ENCODE measurements at regions not wholly inside any gene's neighbourhood (a gene's known extent, or its start where the extent isn't known, plus 50 kb on each side); places are given as distances from the start of the nearest gene placed in this dataset.

DNA sequence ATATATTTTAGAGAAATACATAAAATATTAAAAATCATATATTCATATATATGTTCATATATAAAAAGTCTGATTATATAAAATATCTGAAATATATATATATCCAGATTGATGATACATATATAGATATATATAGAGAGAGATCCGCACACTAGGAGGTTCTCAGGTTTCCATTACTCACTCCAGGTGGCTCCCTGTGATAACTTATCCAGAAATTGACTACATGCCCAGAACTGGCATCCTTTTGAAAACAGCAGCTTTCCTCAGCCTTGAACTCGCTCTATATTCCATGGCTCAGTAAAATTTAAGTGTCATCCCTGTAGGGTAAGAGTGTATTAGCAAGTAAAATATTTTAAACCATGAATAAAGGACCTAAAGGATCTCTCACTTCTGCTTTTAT lies 206.8 kb downstream of the TINAG start:
- no peak for FAIRE-seq
- intact Hi-C loops (cut with DNase I) = no loop called here
- Histone ChIP-seq H3K9me3 (no peaks in the 10 kb centered on the region), H3K27me3 (no peaks in the 10 kb centered on the region), H3K4me3 (no peak overlapping the region), H3K36me3 (no peaks in the 10 kb centered on the region), H3K27ac (no peak overlapping the region), H3K4me1 (no peaks in the 10 kb centered on the region)
- no peak for ATAC-seq
- no peak for DNase-seq
- TF ChIP-seq, protein P1, sequence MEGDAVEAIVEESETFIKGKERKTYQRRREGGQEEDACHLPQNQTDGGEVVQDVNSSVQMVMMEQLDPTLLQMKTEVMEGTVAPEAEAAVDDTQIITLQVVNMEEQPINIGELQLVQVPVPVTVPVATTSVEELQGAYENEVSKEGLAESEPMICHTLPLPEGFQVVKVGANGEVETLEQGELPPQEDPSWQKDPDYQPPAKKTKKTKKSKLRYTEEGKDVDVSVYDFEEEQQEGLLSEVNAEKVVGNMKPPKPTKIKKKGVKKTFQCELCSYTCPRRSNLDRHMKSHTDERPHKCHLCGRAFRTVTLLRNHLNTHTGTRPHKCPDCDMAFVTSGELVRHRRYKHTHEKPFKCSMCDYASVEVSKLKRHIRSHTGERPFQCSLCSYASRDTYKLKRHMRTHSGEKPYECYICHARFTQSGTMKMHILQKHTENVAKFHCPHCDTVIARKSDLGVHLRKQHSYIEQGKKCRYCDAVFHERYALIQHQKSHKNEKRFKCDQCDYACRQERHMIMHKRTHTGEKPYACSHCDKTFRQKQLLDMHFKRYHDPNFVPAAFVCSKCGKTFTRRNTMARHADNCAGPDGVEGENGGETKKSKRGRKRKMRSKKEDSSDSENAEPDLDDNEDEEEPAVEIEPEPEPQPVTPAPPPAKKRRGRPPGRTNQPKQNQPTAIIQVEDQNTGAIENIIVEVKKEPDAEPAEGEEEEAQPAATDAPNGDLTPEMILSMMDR (IDR thresholded peaks at IDR 0.05) = no peak
- 26 to 31% methylated on average over 2 of the region's 2 CpGs for WGBS, 2 donors

DNA sequence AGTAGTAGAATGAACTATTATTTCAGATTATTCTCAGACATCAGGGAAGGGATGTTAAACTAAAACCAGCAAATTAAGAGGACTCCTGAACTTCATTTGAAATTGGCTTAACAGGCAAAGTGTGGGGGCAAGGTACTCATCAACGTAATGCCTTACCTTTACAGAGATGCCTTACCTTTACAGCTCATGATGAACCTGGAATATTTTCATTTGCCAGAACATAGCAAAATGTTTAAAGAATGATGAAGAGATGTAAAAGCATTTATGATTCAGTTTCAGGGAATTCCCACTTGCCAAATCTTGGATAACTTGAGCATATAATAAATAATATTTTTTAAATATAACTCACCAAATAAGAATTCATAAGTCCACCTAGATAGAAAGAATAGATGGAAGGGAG lies 207.5 kb downstream of the TINAG start:
- Histone ChIP-seq H3K27ac (no peak overlapping the region), H3K4me1 (no peaks in the 10 kb centered on the region), H3K36me3 (no peaks in the 10 kb centered on the region), H3K4me3 (no peak overlapping the region), H3K27me3 (no peaks in the 10 kb centered on the region), H3K9me3 (no peaks in the 10 kb centered on the region)
- no peak for FAIRE-seq
- ATAC-seq = no peak
- 39 to 68% methylated on average over 1 of the region's 1 CpG for WGBS, 2 donors
- intact Hi-C loops (cut with DNase I) = no loop called here
- TF ChIP-seq, protein P1 (IDR thresholded peaks at IDR 0.05) = no peak
- DNase-seq = no peak

DNA sequence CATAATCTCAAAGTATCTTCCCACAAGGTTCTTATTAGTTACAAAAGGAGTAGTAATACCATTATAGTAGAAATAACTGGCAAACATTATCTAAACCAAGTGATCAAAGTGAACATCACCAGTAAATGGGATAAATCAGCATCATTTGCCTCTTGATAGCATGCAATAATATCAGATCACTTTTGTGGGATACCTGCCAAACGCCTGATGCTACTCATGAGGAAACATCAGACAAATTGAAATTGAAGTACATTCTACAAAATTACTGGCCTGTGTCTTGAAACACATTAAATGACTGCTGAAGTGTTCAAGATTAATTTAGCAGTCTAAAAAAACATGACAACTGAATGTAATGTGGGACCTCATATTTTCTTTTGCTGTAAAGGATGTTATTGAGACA lies 208.1 kb downstream of the TINAG start:
- H3K4me3 ChIP-seq = no peak overlapping the region
- 33 to 49% methylated on average over 1 of the region's 1 CpG for WGBS, 2 donors
- DNase-seq (no peak), ATAC-seq (no peak), FAIRE-seq (no peak)
- no peaks in the 10 kb centered on the region for H3K4me1 ChIP-seq
- TF ChIP-seq, protein P1 (IDR thresholded peaks at IDR 0.05) = no peak
- no peaks in the 10 kb centered on the region for H3K36me3 ChIP-seq
- H3K9me3 ChIP-seq = no peaks in the 10 kb centered on the region
- intact Hi-C loops (cut with DNase I) = no loop called here
- H3K27me3 ChIP-seq = no peaks in the 10 kb centered on the region
- H3K27ac ChIP-seq = no peak overlapping the region

DNA sequence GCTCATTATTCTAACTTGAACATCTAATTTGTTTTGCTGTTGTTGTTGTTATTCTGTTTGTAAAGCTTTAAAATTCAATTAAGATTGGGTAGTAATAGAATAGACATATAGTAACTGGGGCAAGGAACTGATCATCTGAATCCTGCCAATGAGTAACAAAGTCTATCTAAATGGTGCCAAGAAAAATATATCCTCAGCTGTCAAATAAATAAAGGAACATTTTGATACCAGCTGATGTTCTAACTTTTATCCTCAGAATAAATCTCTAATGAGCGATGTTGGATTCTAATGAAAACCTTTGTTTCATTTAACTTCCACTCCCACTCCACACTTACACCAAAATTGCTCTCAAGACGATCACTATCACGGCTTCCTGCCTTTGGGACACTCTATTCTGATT lies 210.9 kb downstream of the TINAG start:
- no peak overlapping the region for H3K27ac ChIP-seq
- no peak for DNase-seq
- no peaks in the 10 kb centered on the region for H3K9me3 ChIP-seq
- no peak for ATAC-seq
- WGBS, 2 donors = 78 to 87% methylated on average over 3 of the region's 3 CpGs
- no peaks in the 10 kb centered on the region for H3K36me3 ChIP-seq
- TF ChIP-seq, protein P1 (IDR thresholded peaks at IDR 0.05) = no peak
- H3K4me3 ChIP-seq = no peak overlapping the region
- no peak for FAIRE-seq
- no peaks in the 10 kb centered on the region for H3K27me3 ChIP-seq
- intact Hi-C loops (cut with DNase I) = no loop called here
- H3K4me1 ChIP-seq = no peaks in the 10 kb centered on the region

DNA sequence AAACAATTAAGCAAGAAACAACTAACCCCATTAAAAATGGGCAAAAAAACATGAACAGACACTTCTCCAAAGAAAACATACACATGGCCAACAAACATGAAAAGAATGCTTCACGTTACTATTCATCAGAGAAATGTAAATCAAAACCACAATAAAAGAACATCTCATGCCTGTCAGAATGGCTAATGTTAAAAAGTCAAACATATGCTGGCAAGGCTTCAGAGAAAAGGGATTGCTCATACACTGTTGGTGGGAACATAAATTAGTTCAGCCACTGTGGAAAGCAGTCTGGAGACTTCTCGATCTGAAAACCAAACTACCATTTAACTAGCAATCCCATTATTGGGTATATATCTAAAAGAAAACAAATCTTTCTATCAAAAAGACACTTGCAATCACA lies 217.5 kb downstream of the TINAG start:
- Histone ChIP-seq H3K9me3 (no peaks in the 10 kb centered on the region), H3K27me3 (no peaks in the 10 kb centered on the region), H3K4me3 (no peak overlapping the region), H3K4me1 (no peaks in the 10 kb centered on the region), H3K36me3 (no peaks in the 10 kb centered on the region), H3K27ac (no peak overlapping the region)
- intact Hi-C loops (cut with DNase I) = no loop called here
- TF ChIP-seq, protein P1 (IDR thresholded peaks at IDR 0.05) = no peak
- ATAC-seq (no peak), FAIRE-seq (no peak), DNase-seq (no peak)
- 53 to 73% methylated on average over 2 of the region's 2 CpGs for WGBS, 2 donors
